RWPE1 (cell line): ENCODE measurements at regions not wholly inside any gene's neighbourhood (a gene's known extent, or its start where the extent isn't known, plus 50 kb on each side); places are given as distances from the start of the nearest gene placed in this dataset.

Experiments used
- CTCF ChIA-PET: fragments of 350-600 bp; sonication (Branson Sonifier 250); formaldehyde crosslinking; extraction: SDS; loops from one replicate; lab custom pipeline; 2021; lab: Yijun Ruan, JAX
- POLR2A ChIA-PET: fragments of 400-600 bp; formaldehyde crosslinking; extraction: SDS; loops from one replicate; lab custom pipeline; 2020; ENCODE audit warnings: antibody characterized with exemption; ENCODE audit not compliant: low non-redundant PET; lab: Yijun Ruan, JAX
- DNase-seq: peaks from one replicate; pipeline ENCODE4 v3.0.0; 2012; ENCODE audit warnings: low spot score
- H3K27ac ChIP-seq: fragments of 450-650 bp; 2 replicates; pipeline ENCODE4 v1.5.1; 2017
- CTCF ChIP-seq: fragments of 450-650 bp; conservative IDR thresholded peaks from 2 replicates; pipeline ENCODE4 v1.5.1; 2017; ENCODE audit warnings: low read depth, mild to moderate bottlenecking

- no peak for DNase-seq
- H3K27ac ChIP-seq: peak overlapping the region; percentile 28; the same call in 1 of the 2 replicates
- POLR2A ChIA-PET: no interaction called here
- no peak for TF ChIP-seq CTCF
- CTCF ChIA-PET: no interaction called here
Measured at GRCh38 chr1:58927041-58927721, 143.3 kb upstream of the JUN start.

- DNase-seq: no peak
- no peak for TF ChIP-seq CTCF
- CTCF ChIA-PET: no interaction called here
- POLR2A ChIA-PET: no interaction called here
- H3K27ac ChIP-seq: peak overlapping the region; percentile 28; the same call in 1 of the 2 replicates
Measured at GRCh38 chr1:58927722-58928085, 143.9 kb upstream of the JUN start.

DNA sequence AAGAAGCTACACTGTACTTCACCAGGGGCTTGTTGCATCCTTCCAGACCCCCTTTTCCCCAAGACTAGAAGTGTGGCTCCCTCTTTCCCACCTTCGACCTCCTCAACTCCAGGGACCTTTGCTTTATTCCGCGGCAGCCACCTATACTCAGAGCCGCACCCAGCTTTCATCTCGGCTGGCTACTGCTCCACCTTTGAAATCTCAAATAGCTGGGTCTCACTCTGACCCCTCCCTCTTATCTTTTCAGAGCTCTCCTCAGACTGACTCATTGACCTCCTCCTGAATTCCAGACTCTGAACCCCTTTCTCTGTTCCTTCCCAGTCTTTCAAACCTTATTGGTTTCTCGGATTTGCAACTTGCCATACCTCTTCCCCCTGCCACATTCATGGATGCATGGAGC, 144.7 kb upstream of the JUN start:
- TF ChIP-seq CTCF: no peak
- no peak for DNase-seq
- H3K27ac ChIP-seq: peak overlapping the region; percentile 69
- POLR2A ChIA-PET: no interaction called here
- CTCF ChIA-PET: no interaction called here

DNA sequence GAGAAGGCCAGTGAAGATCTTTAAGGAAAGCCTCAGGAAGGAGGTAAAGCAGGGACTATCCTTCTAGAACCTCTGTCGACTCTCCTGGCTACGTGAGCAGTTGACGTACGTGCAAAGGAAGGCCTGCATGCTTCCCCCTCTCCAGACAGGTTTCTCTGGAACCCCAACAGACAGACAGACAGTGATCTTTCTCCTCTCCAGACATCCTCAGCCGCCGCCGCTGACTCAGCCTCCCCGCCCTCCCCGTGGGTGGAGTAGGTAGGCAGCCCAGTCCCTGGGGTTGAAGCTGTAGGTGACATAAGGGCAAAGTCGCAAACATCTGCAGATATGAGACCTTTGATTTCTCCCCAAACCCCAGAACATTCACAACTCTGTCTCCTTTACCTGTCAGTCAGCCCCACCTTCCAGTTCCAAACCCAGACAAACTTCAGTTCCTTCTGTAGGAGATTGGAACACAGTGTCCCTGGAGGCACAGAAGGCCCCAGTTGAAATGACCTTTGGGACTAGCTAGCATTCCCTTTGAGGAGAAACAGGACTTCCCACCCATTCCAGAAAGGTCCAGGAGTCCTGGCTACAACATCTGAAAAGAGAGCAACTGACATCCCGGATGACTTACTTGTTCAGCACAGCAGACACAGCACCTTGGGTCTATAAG, 146.0 kb upstream of the JUN start:
- peak overlapping the region; percentile 94 for H3K27ac ChIP-seq
- POLR2A ChIA-PET: no interaction called here
- no peak for TF ChIP-seq CTCF
- peak; percentile 70 for DNase-seq
- CTCF ChIA-PET: interaction anchor here (0.6 kb wide), 1 partner anchor 144 kb away, joined by 3 read pairs; no protein-coding TSS in a partner anchor

GRCh38 chr1:58931024-58931423, 147.2 kb upstream of the JUN start:
- H3K27ac ChIP-seq: peak overlapping the region; percentile 94
- ChIA-PET CTCF (interaction anchor here (0.6 kb wide), 1 partner anchor 35 kb away, joined by 3 read pairs; no protein-coding TSS in a partner anchor), POLR2A (no interaction called here)
- no peak for TF ChIP-seq CTCF
- no peak for DNase-seq

- no peak for DNase-seq
- ChIA-PET CTCF (no interaction called here), POLR2A (no interaction called here)
- no peak for TF ChIP-seq CTCF
- H3K27ac ChIP-seq: peak overlapping the region; percentile 94
Measured at GRCh38 chr1:58931756-58932155, 147.9 kb upstream of the JUN start.
